ENCODE measurements at regions not wholly inside any gene's neighbourhood (a gene's known extent, or its start where the extent isn't known, plus 50 kb on each side); places are given as distances from the start of the nearest gene placed in this dataset.
"Not testable (repeated sequence)": the region's sequence is repeated elsewhere in the genome, so short reads cannot be mapped to it uniquely, and the experiment has no call there.

DNA sequence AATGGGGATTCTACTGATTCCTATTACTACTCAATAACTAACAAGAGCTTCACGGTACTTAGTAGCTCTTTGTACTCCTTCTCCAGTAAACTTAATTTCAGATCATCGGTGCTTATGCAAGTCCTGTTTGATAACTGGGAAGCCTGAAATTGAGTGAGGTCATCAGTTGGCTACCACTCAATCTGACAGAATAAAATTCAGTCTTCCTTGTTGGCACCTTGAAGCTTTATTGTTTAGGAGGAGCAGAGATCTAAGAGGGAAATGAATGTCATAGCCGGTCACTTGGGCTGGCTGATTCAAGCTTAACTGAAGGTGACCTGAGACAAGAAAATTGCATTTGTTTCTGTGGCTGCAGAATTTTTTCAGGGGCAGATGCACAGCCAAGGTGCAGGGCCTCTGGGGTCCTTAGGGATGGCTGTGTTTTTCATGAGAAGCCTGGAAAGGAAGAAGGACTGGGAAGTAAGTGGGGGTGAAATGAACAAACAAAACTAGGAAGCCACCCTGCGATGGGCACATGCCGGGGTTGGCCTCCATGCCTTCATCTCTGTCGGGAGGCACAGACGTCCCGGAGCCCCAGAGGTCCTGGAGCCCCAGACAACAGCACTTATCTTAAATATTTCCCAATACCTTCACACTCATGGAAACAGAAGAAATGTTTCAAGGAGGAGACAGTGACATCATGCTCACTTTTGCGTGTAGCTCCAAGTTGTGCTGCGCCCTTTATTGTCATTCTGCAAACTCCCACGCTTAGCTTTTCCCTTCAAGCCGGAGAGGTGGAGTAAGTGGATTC lies 85.0 kb upstream of the KIF5B start:
- TF ChIP-seq EZH2 (IDR thresholded peaks at IDR 0.05; ENCODE audit: borderline replicate concordance, low read length) = no peak
- TF ChIP-seq CTCF (IDR thresholded peaks at IDR 0.05; ENCODE audit: low read length) = no peak
- H3K4me3 ChIP-seq (ENCODE audit: low read depth, low read length, poor library complexity, severe bottlenecking) = no peak overlapping the region
- no peaks in the 10 kb centered on the region for H3K9me3 ChIP-seq (ENCODE audit: low read length)
- H3K36me3 ChIP-seq (ENCODE audit: insufficient read depth, low read length) = no peaks in the 10 kb centered on the region
- no peak overlapping the region for H3K4me2 ChIP-seq (ENCODE audit: low read length)
- H3K9ac ChIP-seq (ENCODE audit: low read length) = no peak overlapping the region
- H3K9me2 ChIP-seq (ENCODE audit: low read depth, low read length) = no peaks in the 10 kb centered on the region
- H3K4me1 ChIP-seq (ENCODE audit: insufficient read depth, low read length, severe bottlenecking) = no peaks in the 10 kb centered on the region
- H2AFZ ChIP-seq (ENCODE audit: low read length) = no peak overlapping the region
- H3K27ac ChIP-seq (ENCODE audit: low read depth, low read length, poor library complexity, severe bottlenecking) = no peak overlapping the region
- no peaks in the 10 kb centered on the region for H3K27me3 ChIP-seq (ENCODE audit: insufficient read depth, low read length)
- H3F3A ChIP-seq (ENCODE audit: insufficient read depth, low read length) = no peaks in the 10 kb centered on the region
- no peaks in the 10 kb centered on the region for H3K79me2 ChIP-seq (ENCODE audit: insufficient read depth, low read length)
- H4K20me1 ChIP-seq (ENCODE audit: insufficient read depth, low read length) = no peaks in the 10 kb centered on the region

DNA sequence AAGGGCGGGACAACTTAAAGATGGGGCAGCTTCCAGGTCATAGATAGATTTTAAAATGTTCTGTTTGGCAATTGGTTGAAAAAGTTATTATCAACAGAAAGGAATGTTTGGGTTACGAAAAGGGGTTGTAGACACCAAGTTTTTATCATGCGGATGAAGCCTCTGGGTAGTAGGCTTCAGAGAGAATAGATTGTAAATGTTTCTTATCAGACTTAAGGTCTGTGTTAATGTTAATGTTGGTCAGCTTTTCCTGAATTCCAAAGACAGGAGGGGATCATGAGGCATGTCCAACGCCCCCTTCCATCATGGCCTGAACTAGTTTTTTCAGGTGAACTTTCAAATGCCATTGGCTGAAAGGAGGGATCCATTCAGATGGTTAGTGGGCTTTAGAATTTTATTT lies 84.2 kb upstream of the KIF5B start:
- Histone ChIP-seq H4K20me1 (ENCODE audit: insufficient read depth, low read length) (no peaks in the 10 kb centered on the region), H3K4me3 (ENCODE audit: low read depth, low read length, poor library complexity, severe bottlenecking) (no peak overlapping the region), H3K79me2 (ENCODE audit: insufficient read depth, low read length) (no peaks in the 10 kb centered on the region), H3K27me3 (ENCODE audit: insufficient read depth, low read length) (no peaks in the 10 kb centered on the region), H3K4me2 (ENCODE audit: low read length) (no peak overlapping the region), H3K4me1 (ENCODE audit: insufficient read depth, low read length, severe bottlenecking) (no peaks in the 10 kb centered on the region), H3K9me2 (ENCODE audit: low read depth, low read length) (no peaks in the 10 kb centered on the region), H3K9ac (ENCODE audit: low read length) (no peak overlapping the region), H3K9me3 (ENCODE audit: low read length) (no peaks in the 10 kb centered on the region), H2AFZ (ENCODE audit: low read length) (no peak overlapping the region), H3F3A (ENCODE audit: insufficient read depth, low read length) (no peaks in the 10 kb centered on the region), H3K27ac (ENCODE audit: low read depth, low read length, poor library complexity, severe bottlenecking) (no peak overlapping the region), H3K36me3 (ENCODE audit: insufficient read depth, low read length) (no peaks in the 10 kb centered on the region)
- TF ChIP-seq EZH2 (IDR thresholded peaks at IDR 0.05; ENCODE audit: borderline replicate concordance, low read length) (no peak), CTCF (IDR thresholded peaks at IDR 0.05; ENCODE audit: low read length) (no peak)

GRCh38 chr10:32139223-32140073 lies 83.2 kb upstream of the KIF5B start:
- Histone ChIP-seq H3K4me3 (ENCODE audit: low read depth, low read length, poor library complexity, severe bottlenecking) (no peak overlapping the region), H3K9me2 (ENCODE audit: low read depth, low read length) (no peaks in the 10 kb centered on the region), H3K27ac (ENCODE audit: low read depth, low read length, poor library complexity, severe bottlenecking) (no peak overlapping the region), H3K79me2 (ENCODE audit: insufficient read depth, low read length) (no peaks in the 10 kb centered on the region), H3K9ac (ENCODE audit: low read length) (no peak overlapping the region), H3K9me3 (ENCODE audit: low read length) (no peaks in the 10 kb centered on the region), H3K4me2 (ENCODE audit: low read length) (no peak overlapping the region), H3F3A (ENCODE audit: insufficient read depth, low read length) (no peaks in the 10 kb centered on the region), H3K27me3 (ENCODE audit: insufficient read depth, low read length) (no peaks in the 10 kb centered on the region), H3K4me1 (ENCODE audit: insufficient read depth, low read length, severe bottlenecking) (no peaks in the 10 kb centered on the region), H2AFZ (ENCODE audit: low read length) (no peak overlapping the region), H4K20me1 (ENCODE audit: insufficient read depth, low read length) (no peaks in the 10 kb centered on the region), H3K36me3 (ENCODE audit: insufficient read depth, low read length) (no peaks in the 10 kb centered on the region)
- TF ChIP-seq CTCF (IDR thresholded peaks at IDR 0.05; ENCODE audit: low read length) (no peak), EZH2 (IDR thresholded peaks at IDR 0.05; ENCODE audit: borderline replicate concordance, low read length) (no peak)

- not testable (repeated sequence) for H3K27ac ChIP-seq (ENCODE audit: low read depth, low read length, poor library complexity, severe bottlenecking); H3K27me3 ChIP-seq (ENCODE audit: insufficient read depth, low read length); H3K79me2 ChIP-seq (ENCODE audit: insufficient read depth, low read length); H3K9ac ChIP-seq (ENCODE audit: low read length); H3K4me3 ChIP-seq (ENCODE audit: low read depth, low read length, poor library complexity, severe bottlenecking); H3K9me2 ChIP-seq (ENCODE audit: low read depth, low read length); H3K4me1 ChIP-seq (ENCODE audit: insufficient read depth, low read length, severe bottlenecking); H2AFZ ChIP-seq (ENCODE audit: low read length); H4K20me1 ChIP-seq (ENCODE audit: insufficient read depth, low read length); H3F3A ChIP-seq (ENCODE audit: insufficient read depth, low read length); H3K4me2 ChIP-seq (ENCODE audit: low read length); H3K36me3 ChIP-seq (ENCODE audit: insufficient read depth, low read length); H3K9me3 ChIP-seq (ENCODE audit: low read length)
Measured at GRCh38 chr10:32136927-32137326, 80.7 kb upstream of the KIF5B start.

DNA sequence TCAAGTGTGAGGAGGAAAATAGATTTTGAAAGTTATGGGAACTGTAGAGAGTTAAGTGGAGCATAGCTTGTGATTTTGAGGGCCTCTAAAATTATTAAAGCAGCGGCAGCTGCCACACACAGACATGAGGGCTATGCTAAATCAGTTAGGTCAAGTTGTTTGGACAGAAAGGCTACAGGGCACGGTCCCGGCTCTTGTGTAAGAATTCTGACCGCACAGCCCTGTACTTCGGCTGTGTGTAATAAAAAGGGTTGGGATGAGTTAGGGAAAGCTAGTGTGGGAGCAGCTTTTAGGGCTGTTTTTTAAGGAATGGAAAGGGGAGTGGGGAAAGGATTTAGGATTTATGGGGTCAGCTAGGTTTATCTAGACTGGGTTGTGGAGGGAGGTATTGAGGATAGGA lies 79.6 kb upstream of the KIF5B start:
- H3K4me3 ChIP-seq (ENCODE audit: low read depth, low read length, poor library complexity, severe bottlenecking); H3K27ac ChIP-seq (ENCODE audit: low read depth, low read length, poor library complexity, severe bottlenecking); H3K9me2 ChIP-seq (ENCODE audit: low read depth, low read length); H4K20me1 ChIP-seq (ENCODE audit: insufficient read depth, low read length); H3K79me2 ChIP-seq (ENCODE audit: insufficient read depth, low read length); H3K4me2 ChIP-seq (ENCODE audit: low read length); H3K36me3 ChIP-seq (ENCODE audit: insufficient read depth, low read length); H3F3A ChIP-seq (ENCODE audit: insufficient read depth, low read length); H2AFZ ChIP-seq (ENCODE audit: low read length); H3K9ac ChIP-seq (ENCODE audit: low read length); H3K9me3 ChIP-seq (ENCODE audit: low read length); H3K27me3 ChIP-seq (ENCODE audit: insufficient read depth, low read length); H3K4me1 ChIP-seq (ENCODE audit: insufficient read depth, low read length, severe bottlenecking): not testable (repeated sequence)

All from OCI-LY1 (cell line).